HUDEP-2 (cell line): ENCODE measurements at regions not wholly inside any gene's neighbourhood (a gene's known extent, or its start where the extent isn't known, plus 50 kb on each side); places are given as distances from the start of the nearest gene placed in this dataset.
"Not testable (repeated sequence)": the region's sequence is repeated elsewhere in the genome, so short reads cannot be mapped to it uniquely, and the experiment has no call there.

Experiments used
- DNase-seq, 76 experiments: peaks; one replicate each; lab custom pipeline; 2025; ENCODE audit not compliant: unreplicated experiment in 76 of 76; lab: John Stamatoyannopoulos, UW

- no peak for DNase-seq
Measured at GRCh38 chr12:25424211-25424731, 128.8 kb downstream of the LMNTD1 start.

- DNase-seq = no peak
Measured at GRCh38 chr12:25423355-25424050, 129.6 kb downstream of the LMNTD1 start.

GRCh38 chr12:25422241-25422640 is 130.8 kb downstream of the LMNTD1 start:
- DNase-seq = no peak

GRCh38 chr12:25421651-25422167 is 131.4 kb downstream of the LMNTD1 start:
- no peak for DNase-seq

- no peak for DNase-seq
Measured at GRCh38 chr12:25420116-25420515, 133.0 kb downstream of the LMNTD1 start.

- DNase-seq = no peak
Measured at GRCh38 chr12:25419595-25419994, 133.5 kb downstream of the LMNTD1 start.

GRCh38 chr12:25417071-25417470 is 136.0 kb downstream of the LMNTD1 start:
- no peak for DNase-seq

- no peak for DNase-seq
Measured at GRCh38 chr12:25416516-25416915, 136.6 kb downstream of the LMNTD1 start.

- no peak for DNase-seq
Measured at GRCh38 chr12:25415004-25415403, 138.1 kb downstream of the LMNTD1 start.

- no peak for DNase-seq
Measured at GRCh38 chr12:25412735-25413134, 140.3 kb downstream of the LMNTD1 start.

GRCh38 chr12:25404955-25405354 is 148.1 kb downstream of the LMNTD1 start:
- no peak for DNase-seq

GRCh38 chr12:25401547-25402345 is 151.0 kb upstream of the KRAS start:
- no peak for DNase-seq

GRCh38 chr12:25397001-25397400 is 146.3 kb upstream of the KRAS start:
- DNase-seq = no peak

GRCh38 chr12:25395227-25395626 is 144.5 kb upstream of the KRAS start:
- no peak for DNase-seq

GRCh38 chr12:25394775-25395174 is 144.0 kb upstream of the KRAS start:
- not testable (repeated sequence) for DNase-seq

GRCh38 chr12:25394025-25394424 is 143.3 kb upstream of the KRAS start:
- DNase-seq = no peak

- DNase-seq = not testable (repeated sequence)
Measured at GRCh38 chr12:25391346-25391745, 140.6 kb upstream of the KRAS start.

- peak in 6 of 76 experiments; percentile 0 to 44 (median 12) for DNase-seq
Measured at GRCh38 chr12:25388183-25388582, 137.5 kb upstream of the KRAS start.

- no peak for DNase-seq
Measured at GRCh38 chr12:25387732-25388050, 137.0 kb upstream of the KRAS start.

GRCh38 chr12:25386831-25387731 is 136.4 kb upstream of the KRAS start:
- peak in 69 of 76 experiments; percentile 7 to 85 (median 53) for DNase-seq

- DNase-seq = no peak
Measured at GRCh38 chr12:25384893-25385248, 134.1 kb upstream of the KRAS start.
